HEK293T (cell line): ENCODE measurements at regions not wholly inside any gene's neighbourhood (a gene's known extent, or its start where the extent isn't known, plus 50 kb on each side); places are given as distances from the start of the nearest gene placed in this dataset.
"Not testable (repeated sequence)": the region's sequence is repeated elsewhere in the genome, so short reads cannot be mapped to it uniquely, and the experiment has no call there.

ENCODE experiments used
- CTCF ChIA-PET: fragments of 350-600 bp; formaldehyde crosslinking; extraction: SDS; loops from one replicate; lab custom pipeline; 2021; ENCODE audit warnings: antibody characterized with exemption, inconsistent platforms; lab: Yijun Ruan, JAX
- POLR2A ChIA-PET: fragments of 350-600 bp; formaldehyde crosslinking; extraction: SDS; loops from one replicate; lab custom pipeline; 2020; ENCODE audit warnings: antibody characterized with exemption, inconsistent platforms; lab: Yijun Ruan, JAX
- DNase-seq: peaks from one replicate; pipeline ENCODE4 v3.0.0; 2012; ENCODE audit warnings: mixed read lengths; ENCODE audit errors: extremely low spot score
- ARNT ChIP-seq: fragments of 450-650 bp; IDR thresholded peaks from 2 replicates; pipeline ENCODE4 v1.6.1; 2017; ENCODE audit warnings: mild to moderate bottlenecking
- BHLHE40 ChIP-seq: fragments of 450-650 bp; IDR thresholded peaks from 2 replicates; pipeline ENCODE4 v1.6.1; 2016; ENCODE audit warnings: mild to moderate bottlenecking, moderate library complexity, borderline replicate concordance
- CTBP1 ChIP-seq: fragments of 450-650 bp; IDR thresholded peaks from 2 replicates; pipeline ENCODE4 v1.6.1; 2016; ENCODE audit warnings: borderline replicate concordance
- ELF4 ChIP-seq: fragments of 450-650 bp; IDR thresholded peaks from 2 replicates; pipeline ENCODE4 v1.6.1; 2017; ENCODE audit warnings: antibody characterized with exemption
- FOXA1 ChIP-seq: fragments of 450-650 bp; IDR thresholded peaks from 2 replicates; pipeline ENCODE4 v1.6.1; 2016; ENCODE audit warnings: mild to moderate bottlenecking
- FOXK2 ChIP-seq: fragments of 450-650 bp; IDR thresholded peaks from 2 replicates; pipeline ENCODE4 v1.6.1; 2016; ENCODE audit warnings: mild to moderate bottlenecking
- FOXM1 ChIP-seq: fragments of 450-650 bp; IDR thresholded peaks from 2 replicates; pipeline ENCODE4 v1.6.1; 2017; ENCODE audit warnings: mild to moderate bottlenecking, borderline replicate concordance
- HDGF ChIP-seq: fragments of 450-650 bp; IDR thresholded peaks from 2 replicates; pipeline ENCODE4 v1.6.1; 2017; ENCODE audit warnings: antibody characterized with exemption, borderline replicate concordance
- L3MBTL2 ChIP-seq: fragments of 450-650 bp; conservative IDR thresholded peaks from 2 replicates; pipeline ENCODE4 v1.6.1; 2016; ENCODE audit warnings: mild to moderate bottlenecking
- LEF1 ChIP-seq: fragments of 450-650 bp; IDR thresholded peaks from 2 replicates; pipeline ENCODE4 v1.6.1; 2017; ENCODE audit warnings: mild to moderate bottlenecking, borderline replicate concordance
- NFRKB ChIP-seq: fragments of 450-650 bp; IDR thresholded peaks from 2 replicates; pipeline ENCODE4 v1.6.1; 2016; ENCODE audit warnings: mild to moderate bottlenecking, moderate library complexity
- SP1 ChIP-seq: fragments of 450-650 bp; IDR thresholded peaks from 2 replicates; pipeline ENCODE4 v1.6.1; 2017
- SUZ12 ChIP-seq: fragments of 450-650 bp; IDR thresholded peaks from 2 replicates; pipeline ENCODE4 v1.6.1; 2016; ENCODE audit warnings: mild to moderate bottlenecking
- TARDBP ChIP-seq: fragments of 450-650 bp; IDR thresholded peaks from 2 replicates; pipeline ENCODE4 v1.6.1; 2016
- ZNF384 ChIP-seq: fragments of 450-650 bp; IDR thresholded peaks from 2 replicates; pipeline ENCODE4 v1.6.1; 2016
- TF ChIP-seq, protein P1 (sequence below): fragments of 450-650 bp; IDR thresholded peaks from 2 replicates; pipeline ENCODE4 v1.6.1; 2016

DNA sequence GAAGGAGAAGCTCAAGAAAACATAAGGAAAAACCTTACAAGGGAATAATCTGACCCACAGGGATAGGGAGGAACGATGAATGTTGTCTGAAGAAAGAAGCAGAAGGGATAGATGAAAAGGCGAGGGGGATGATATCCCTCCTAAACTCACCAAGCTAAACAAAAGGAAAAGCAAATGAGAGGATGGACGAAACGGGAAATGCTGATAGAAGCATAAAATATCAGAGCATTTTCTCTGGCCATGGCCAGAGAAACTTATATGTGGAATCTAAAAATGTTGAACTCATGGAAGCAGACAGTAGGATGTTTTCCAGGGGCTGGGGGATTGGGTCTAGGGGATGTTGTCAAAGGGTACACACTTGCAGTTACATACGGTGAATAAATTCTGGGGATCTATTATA lies 148.4 kb upstream of the FOXQ1 start:
- ChIA-PET POLR2A (no interaction called here), CTCF (no interaction called here)
- no peak for TF ChIP-seq LEF1
- no peak for TF ChIP-seq FOXA1
- no peak for TF ChIP-seq ARNT
- no peak for TF ChIP-seq ZNF384
- TF ChIP-seq FOXM1: no peak
- no peak for TF ChIP-seq FOXK2
- TF ChIP-seq SUZ12: no peak
- TF ChIP-seq HDGF: no peak
- no peak for TF ChIP-seq ELF4
- no peak for TF ChIP-seq BHLHE40
- TF ChIP-seq CTBP1: no peak
- TF ChIP-seq L3MBTL2: no peak
- TF ChIP-seq NFRKB: no peak
- TF ChIP-seq, protein P1, sequence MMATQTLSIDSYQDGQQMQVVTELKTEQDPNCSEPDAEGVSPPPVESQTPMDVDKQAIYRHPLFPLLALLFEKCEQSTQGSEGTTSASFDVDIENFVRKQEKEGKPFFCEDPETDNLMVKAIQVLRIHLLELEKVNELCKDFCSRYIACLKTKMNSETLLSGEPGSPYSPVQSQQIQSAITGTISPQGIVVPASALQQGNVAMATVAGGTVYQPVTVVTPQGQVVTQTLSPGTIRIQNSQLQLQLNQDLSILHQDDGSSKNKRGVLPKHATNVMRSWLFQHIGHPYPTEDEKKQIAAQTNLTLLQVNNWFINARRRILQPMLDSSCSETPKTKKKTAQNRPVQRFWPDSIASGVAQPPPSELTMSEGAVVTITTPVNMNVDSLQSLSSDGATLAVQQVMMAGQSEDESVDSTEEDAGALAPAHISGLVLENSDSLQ: no peak
- no peak for TF ChIP-seq TARDBP
- no peak for TF ChIP-seq SP1
- DNase-seq: no peak

DNA sequence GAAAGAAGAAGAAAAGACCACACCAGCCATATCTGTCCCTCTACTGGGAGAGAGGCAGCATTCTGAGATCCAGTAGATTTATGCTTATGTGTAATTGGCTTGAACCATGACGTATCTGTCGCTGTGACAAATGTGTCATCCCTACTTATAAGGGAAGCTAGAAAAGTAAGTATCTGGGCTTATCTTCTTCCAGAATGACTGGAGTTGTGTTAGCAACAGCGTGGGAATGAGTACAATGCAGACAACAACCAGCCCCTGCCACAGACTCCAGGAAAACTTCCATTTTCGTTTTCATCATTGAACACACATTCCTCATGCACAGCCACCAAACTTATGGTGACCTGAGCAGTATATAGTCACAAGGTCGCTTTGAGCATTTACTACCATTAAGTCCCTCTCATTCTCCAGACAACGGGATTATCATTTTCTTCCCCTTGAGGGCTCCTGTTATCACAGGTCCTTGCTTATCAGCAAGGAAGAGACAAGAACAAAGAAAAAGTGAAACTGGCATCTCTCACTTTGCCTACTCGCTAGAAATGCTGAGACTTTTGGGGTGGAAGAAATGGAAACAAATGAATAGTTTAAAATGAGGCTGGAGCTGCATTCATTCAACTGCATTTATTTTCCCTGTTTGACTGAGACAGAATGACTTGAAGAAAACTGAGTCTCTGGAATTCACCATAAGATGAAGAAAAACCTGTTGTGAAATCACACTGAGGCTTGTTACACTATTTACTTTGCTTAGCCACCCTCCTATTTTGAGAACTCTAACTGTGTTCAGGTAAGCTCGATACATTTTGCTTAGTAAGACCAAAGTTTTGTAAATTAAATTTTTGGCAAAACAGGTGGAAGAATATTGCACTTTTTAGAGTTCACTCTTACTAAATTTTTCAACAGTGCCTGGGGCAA lies 149.3 kb upstream of the FOXQ1 start:
- ChIA-PET POLR2A (no interaction called here), CTCF (no interaction called here)
- TF ChIP-seq L3MBTL2 (no peak), NFRKB (no peak), TARDBP (no peak), CTBP1 (no peak), HDGF (no peak), SUZ12 (no peak), BHLHE40 (no peak), SP1 (no peak), ZNF384 (no peak), LEF1 (no peak)
- TF ChIP-seq, protein P1: no peak
- DNase-seq: no peak

DNA sequence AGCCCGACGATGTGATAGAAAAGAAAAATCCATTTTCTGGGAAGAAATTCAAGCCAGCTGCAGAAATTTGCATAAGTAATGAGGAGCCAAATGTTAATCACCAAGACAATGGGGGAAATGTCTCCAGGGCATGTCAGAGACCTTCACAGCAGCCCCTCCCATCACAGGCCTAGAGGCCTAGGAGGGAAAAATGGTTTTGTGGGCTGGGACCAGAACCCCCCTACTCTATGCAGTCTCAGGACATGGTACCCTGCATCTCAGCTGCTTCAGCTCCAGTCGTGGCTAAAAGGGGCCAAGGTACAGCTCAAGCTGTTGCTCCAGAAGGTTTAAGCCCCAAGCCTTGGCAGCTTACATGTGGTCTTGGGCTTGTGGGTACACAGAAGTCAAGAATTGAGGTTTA lies 155.5 kb upstream of the FOXQ1 start:
- POLR2A ChIA-PET, DNase-seq, CTCF ChIA-PET: not testable (repeated sequence)

DNA sequence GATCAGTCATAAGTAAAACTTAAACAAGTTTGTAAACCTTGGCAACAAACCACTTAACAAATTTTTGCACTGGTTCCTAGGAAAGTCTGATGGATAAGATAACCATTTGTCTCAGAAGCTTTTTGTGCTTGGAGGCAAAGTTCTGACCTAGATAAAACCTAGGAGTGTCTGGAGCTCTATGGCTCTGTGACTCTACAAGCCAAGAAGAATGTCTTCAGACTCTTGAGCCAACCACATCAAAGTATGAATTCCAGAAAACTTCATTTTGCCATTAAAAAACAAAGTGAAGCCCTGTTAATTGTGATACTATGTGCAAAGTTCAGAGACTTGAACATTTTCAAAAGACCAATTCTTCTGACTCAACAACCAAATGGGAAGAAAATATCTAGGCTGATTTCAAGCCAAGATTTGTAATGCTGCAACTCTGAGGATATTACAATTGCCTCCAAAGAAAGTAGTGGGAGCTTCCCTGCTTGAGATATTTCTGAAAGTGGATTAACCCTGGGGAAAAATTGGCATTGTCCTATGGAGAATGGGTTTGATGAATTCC lies 158.1 kb upstream of the FOXQ1 start:
- ChIA-PET CTCF (no interaction called here), POLR2A (no interaction called here)
- DNase-seq: no peak
- TF ChIP-seq L3MBTL2 (no peak), HDGF (no peak), BHLHE40 (no peak), TARDBP (no peak), LEF1 (no peak), FOXK2 (no peak), ZNF384 (no peak), ARNT (no peak), NFRKB (no peak)

DNA sequence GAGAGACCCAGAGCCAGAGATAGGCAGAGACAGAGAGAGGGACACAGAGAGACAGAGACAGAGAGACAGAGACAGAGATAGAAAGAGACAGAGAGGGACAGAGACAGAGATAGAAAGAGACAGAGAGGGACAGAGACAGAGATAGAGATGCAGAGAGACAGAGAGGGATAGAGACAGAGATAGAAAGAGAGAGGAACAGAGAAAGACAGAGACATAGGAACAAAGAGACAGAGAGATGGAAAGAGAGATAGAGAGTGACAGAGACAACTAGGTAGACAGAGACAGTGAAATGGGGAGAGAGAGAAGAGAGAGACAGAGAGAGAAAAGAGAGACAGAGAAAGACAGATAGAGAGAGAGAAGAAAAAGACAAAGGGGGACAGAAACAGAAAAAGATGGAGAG lies 165.4 kb upstream of the FOXQ1 start:
- DNase-seq: no peak
- CTCF ChIA-PET: no interaction called here
- TF ChIP-seq TARDBP (no peak; the same call in 1 of the 2 replicates), CTBP1 (no peak), LEF1 (no peak), FOXM1 (no peak), FOXA1 (no peak), FOXK2 (no peak), SP1 (no peak), HDGF (no peak), ARNT (no peak), BHLHE40 (no peak), L3MBTL2 (no peak)
- TF ChIP-seq, protein P1: no peak
- POLR2A ChIA-PET: no interaction called here

DNA sequence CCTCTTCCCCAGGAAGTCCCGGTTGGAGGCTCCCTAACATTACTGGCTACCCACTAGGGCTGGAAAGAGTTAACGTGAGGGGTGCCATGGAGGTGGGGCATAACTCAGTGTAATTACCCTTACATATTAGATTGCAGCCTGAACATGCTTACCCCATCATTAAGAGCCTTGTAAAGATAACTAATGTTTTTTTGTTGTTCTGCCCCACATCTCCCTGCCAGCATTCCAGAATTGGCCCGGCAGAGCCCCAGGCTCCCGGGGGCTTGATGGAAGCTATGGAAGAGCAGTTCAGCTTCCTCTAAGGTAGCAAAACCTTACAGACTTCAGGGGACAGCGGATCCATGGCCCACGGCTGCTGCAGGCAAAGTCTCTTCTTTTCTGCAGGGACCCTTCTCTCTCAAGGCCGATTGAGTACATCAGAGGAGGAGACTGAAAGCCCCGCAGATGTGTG lies 166.1 kb upstream of the FOXQ1 start:
- CTCF ChIA-PET: no interaction called here
- DNase-seq: peak; percentile 22
- TF ChIP-seq NFRKB (no peak), TARDBP (no peak), LEF1 (no peak), SP1 (no peak), FOXM1 (no peak), ZNF384 (no peak), ARNT (no peak)
- POLR2A ChIA-PET: no interaction called here
